ENCODE measurements at regions not wholly inside any gene's neighbourhood (a gene's known extent, or its start where the extent isn't known, plus 50 kb on each side); places are given as distances from the start of the nearest gene placed in this dataset.

GRCh38 chr1:42017730-42018129 lies 99.0 kb upstream of the HIVEP3 start:
- Mint-ChIP-seq H3K4me3 (no peak overlapping the region), H3K27me3 (peaks cover 0 to 3% (median 0%) of the 10 kb centered on the region in 5 donors), H3K36me3 (peaks cover 0 to 13% (median 6%) of the 10 kb centered on the region in 5 donors), H3K27ac (no peak overlapping the region), H3K4me1 (peaks cover 19 to 33% (median 27%) of the 10 kb centered on the region in 7 donors), H3K9me3 (peaks cover 0 to 5% (median 0%) of the 10 kb centered on the region in 11 donors)
- Histone ChIP-seq H3K4me3 (ENCODE audit: low read length) (no peak overlapping the region), H3K27me3 (ENCODE audit: control insufficient read depth in 2 of 2, insufficient read depth in 2 of 2, low read length in 2 of 2) (no peaks in the 10 kb centered on the region), H3K36me3 (ENCODE audit: control insufficient read depth in 2 of 3, insufficient read depth in 3 of 3, low read length in 3 of 3) (no peaks in the 10 kb centered on the region), H3K9me3 (ENCODE audit: control insufficient read depth in 2 of 3, low read length in 3 of 3) (no peaks in the 10 kb centered on the region), H3K27ac (ENCODE audit: low read depth, low read length) (no peak overlapping the region), H3K4me1 (ENCODE audit: control insufficient read depth in 2 of 2, insufficient read depth in 2 of 2, low read length in 2 of 2) (peaks cover 0 to 10% of the 10 kb centered on the region in 2 donors)
- no peak for DNase-seq
- no peak for ATAC-seq
- intact Hi-C loops (cut with micrococcal nuclease), result no loop called here
- CTCF ChIA-PET, result no interaction called here
- POLR2A ChIA-PET, result interaction anchor here (0.7 kb wide), 1 partner anchor 81 kb away, joined by 3 read pairs; no protein-coding TSS in a partner anchor

GRCh38 chr1:42017259-42017658 lies 98.5 kb upstream of the HIVEP3 start:
- ChIA-PET POLR2A (interaction anchor here (0.7 kb wide), 1 partner anchor 80 kb away, joined by 3 read pairs; no protein-coding TSS in a partner anchor), CTCF (no interaction called here)
- H3K9me3 Mint-ChIP-seq, result peaks cover 0 to 5% (median 0%) of the 10 kb centered on the region in 11 donors
- ATAC-seq (no peak), DNase-seq (no peak)
- H3K27me3 Mint-ChIP-seq, result peaks cover 0 to 2% (median 0%) of the 10 kb centered on the region in 5 donors
- H3K27ac ChIP-seq (ENCODE audit: low read depth, low read length), result no peak overlapping the region
- H3K4me1 Mint-ChIP-seq, result peaks cover 19 to 34% (median 27%) of the 10 kb centered on the region in 7 donors
- no peaks in the 10 kb centered on the region for H3K36me3 ChIP-seq (ENCODE audit: control insufficient read depth in 2 of 3, insufficient read depth in 3 of 3, low read length in 3 of 3)
- no peaks in the 10 kb centered on the region for H3K9me3 ChIP-seq (ENCODE audit: control insufficient read depth in 2 of 3, low read length in 3 of 3)
- intact Hi-C loops (cut with micrococcal nuclease), result no loop called here
- no peak overlapping the region for H3K4me3 ChIP-seq (ENCODE audit: low read length)
- H3K4me3 Mint-ChIP-seq, result no peak overlapping the region
- H3K36me3 Mint-ChIP-seq, result peaks cover 0 to 13% (median 6%) of the 10 kb centered on the region in 5 donors
- peaks cover 0 to 10% of the 10 kb centered on the region in 2 donors for H3K4me1 ChIP-seq (ENCODE audit: control insufficient read depth in 2 of 2, insufficient read depth in 2 of 2, low read length in 2 of 2)
- H3K27me3 ChIP-seq (ENCODE audit: control insufficient read depth in 2 of 2, insufficient read depth in 2 of 2, low read length in 2 of 2), result no peaks in the 10 kb centered on the region
- H3K27ac Mint-ChIP-seq, result no peak overlapping the region

GRCh38 chr1:42014823-42015222 lies 96.1 kb upstream of the HIVEP3 start:
- peaks cover 19 to 52% (median 37%) of the 10 kb centered on the region in 7 donors for H3K4me1 Mint-ChIP-seq
- no peak overlapping the region for H3K27ac ChIP-seq (ENCODE audit: low read depth, low read length)
- no peak overlapping the region for H3K4me3 ChIP-seq (ENCODE audit: low read length)
- no peaks in the 10 kb centered on the region for H3K27me3 Mint-ChIP-seq
- CTCF ChIA-PET, result no interaction called here
- H3K27ac Mint-ChIP-seq, result no peak overlapping the region
- H3K9me3 ChIP-seq (ENCODE audit: control insufficient read depth in 2 of 3, low read length in 3 of 3), result no peaks in the 10 kb centered on the region
- POLR2A ChIA-PET, result interaction anchor here (0.6 to 2.8 kb wide), 2 partner anchors 95 to 98 kb away, joined by 3 to 12 read pairs; partner anchors contain the start of gene HIVEP3
- peak overlapping the region in 5 of 10 donors; percentile 12 to 81 (median 75) for H3K4me3 Mint-ChIP-seq
- no peaks in the 10 kb centered on the region for H3K27me3 ChIP-seq (ENCODE audit: control insufficient read depth in 2 of 2, insufficient read depth in 2 of 2, low read length in 2 of 2)
- peaks cover 0 to 10% of the 10 kb centered on the region in 2 donors for H3K4me1 ChIP-seq (ENCODE audit: control insufficient read depth in 2 of 2, insufficient read depth in 2 of 2, low read length in 2 of 2)
- no peaks in the 10 kb centered on the region for H3K36me3 ChIP-seq (ENCODE audit: control insufficient read depth in 2 of 3, insufficient read depth in 3 of 3, low read length in 3 of 3)
- ATAC-seq (no peak), DNase-seq (no peak)
- intact Hi-C loops (cut with micrococcal nuclease), result no loop called here
- peaks cover 0 to 16% (median 3%) of the 10 kb centered on the region in 5 donors for H3K36me3 Mint-ChIP-seq
- H3K9me3 Mint-ChIP-seq, result peaks cover 0 to 2% (median 0%) of the 10 kb centered on the region in 11 donors

DNA sequence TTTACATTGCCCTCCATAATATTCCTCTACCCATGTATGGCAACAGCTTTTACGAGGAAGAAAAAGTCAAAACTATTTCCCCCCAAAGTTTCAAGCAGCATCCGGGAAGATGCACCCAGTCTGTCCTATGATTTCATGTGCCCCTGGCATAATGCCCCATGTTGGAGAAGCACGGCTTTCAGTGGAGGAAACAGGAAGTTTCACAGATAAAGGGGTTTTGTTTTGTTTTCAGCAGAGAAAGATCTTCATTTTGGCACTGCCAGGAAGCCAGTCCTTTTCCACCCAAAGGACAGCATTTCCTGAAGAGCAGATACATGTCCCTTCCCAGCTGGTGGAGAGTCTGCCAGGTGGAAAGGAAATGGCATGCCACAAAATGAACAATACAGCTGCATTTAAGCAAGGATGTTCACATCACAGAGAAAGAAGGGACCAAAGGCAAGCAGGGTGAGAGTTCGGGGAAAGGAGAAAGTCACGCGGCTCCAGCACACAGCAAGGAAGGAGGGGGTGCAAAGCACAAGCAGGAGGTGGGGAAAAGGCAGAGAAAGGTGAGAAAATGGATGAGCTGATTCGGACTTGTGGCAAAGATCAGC lies 95.3 kb upstream of the HIVEP3 start:
- no peaks in the 10 kb centered on the region for H3K36me3 ChIP-seq (ENCODE audit: control insufficient read depth in 2 of 3, insufficient read depth in 3 of 3, low read length in 3 of 3)
- no peak overlapping the region for H3K27ac ChIP-seq (ENCODE audit: low read depth, low read length)
- Mint-ChIP-seq H3K4me3 (peak overlapping the region; percentile 40 to 83 (median 74)), H3K9me3 (peaks cover 0 to 2% (median 0%) of the 10 kb centered on the region in 11 donors), H3K4me1 (peaks cover 26 to 59% (median 46%) of the 10 kb centered on the region in 7 donors), H3K27me3 (no peaks in the 10 kb centered on the region), H3K36me3 (peaks cover 0 to 16% (median 3%) of the 10 kb centered on the region in 5 donors), H3K27ac (peak overlapping the region in 8 of 9 donors; percentile 18 to 89 (median 66))
- POLR2A ChIA-PET, result interaction anchor here (0.6 to 2.8 kb wide), 3 partner anchors 39 to 97 kb away, joined by 3 to 12 read pairs (median 3); partner anchors contain the start of gene HIVEP3
- CTCF ChIA-PET, result no interaction called here
- intact Hi-C loops (cut with micrococcal nuclease), result no loop called here
- no peaks in the 10 kb centered on the region for H3K9me3 ChIP-seq (ENCODE audit: control insufficient read depth in 2 of 3, low read length in 3 of 3)
- H3K27me3 ChIP-seq (ENCODE audit: control insufficient read depth in 2 of 2, insufficient read depth in 2 of 2, low read length in 2 of 2), result no peaks in the 10 kb centered on the region
- ATAC-seq (no peak), DNase-seq (peak in 1 of 9 donors; percentile 1)
- peaks cover 0 to 10% of the 10 kb centered on the region in 2 donors for H3K4me1 ChIP-seq (ENCODE audit: control insufficient read depth in 2 of 2, insufficient read depth in 2 of 2, low read length in 2 of 2)
- H3K4me3 ChIP-seq (ENCODE audit: low read length), result no peak overlapping the region

DNA sequence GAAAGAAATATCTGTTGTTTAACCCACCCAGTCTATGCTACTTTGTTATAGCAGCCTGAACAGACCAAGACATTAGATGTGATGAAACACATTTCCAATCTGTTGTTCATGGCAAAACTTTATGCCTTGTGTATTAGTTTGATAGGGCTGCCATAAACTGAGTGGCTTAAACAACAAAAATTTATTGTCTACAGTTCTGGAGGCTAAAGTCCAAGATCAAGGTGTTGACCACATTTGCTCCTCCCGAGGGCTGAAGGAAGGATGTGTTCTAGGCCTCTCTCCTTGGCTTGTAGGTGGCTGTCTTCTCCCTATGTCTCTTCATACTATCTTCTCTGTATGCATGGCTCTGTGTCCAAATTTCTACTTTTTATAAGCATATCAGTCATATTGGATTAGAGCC lies 94.1 kb upstream of the HIVEP3 start:
- H3K4me1 Mint-ChIP-seq, result peaks cover 28 to 65% (median 46%) of the 10 kb centered on the region in 7 donors
- Histone ChIP-seq H3K27ac (ENCODE audit: low read depth, low read length) (no peak overlapping the region), H3K4me3 (ENCODE audit: low read length) (no peak overlapping the region), H3K4me1 (ENCODE audit: control insufficient read depth in 2 of 2, insufficient read depth in 2 of 2, low read length in 2 of 2) (peaks cover 0 to 10% of the 10 kb centered on the region in 2 donors), H3K36me3 (ENCODE audit: control insufficient read depth in 2 of 3, insufficient read depth in 3 of 3, low read length in 3 of 3) (no peaks in the 10 kb centered on the region), H3K9me3 (ENCODE audit: control insufficient read depth in 2 of 3, low read length in 3 of 3) (no peaks in the 10 kb centered on the region), H3K27me3 (ENCODE audit: control insufficient read depth in 2 of 2, insufficient read depth in 2 of 2, low read length in 2 of 2) (no peaks in the 10 kb centered on the region)
- DNase-seq (no peak), ATAC-seq (no peak)
- no peaks in the 10 kb centered on the region for H3K9me3 Mint-ChIP-seq
- POLR2A ChIA-PET, result no interaction called here
- no peak overlapping the region for H3K4me3 Mint-ChIP-seq
- no peaks in the 10 kb centered on the region for H3K27me3 Mint-ChIP-seq
- CTCF ChIA-PET, result no interaction called here
- H3K27ac Mint-ChIP-seq, result peak overlapping the region in 1 of 9 donors; percentile 61
- H3K36me3 Mint-ChIP-seq, result peaks cover 0 to 10% (median 0%) of the 10 kb centered on the region in 5 donors
- intact Hi-C loops (cut with micrococcal nuclease), result no loop called here

DNA sequence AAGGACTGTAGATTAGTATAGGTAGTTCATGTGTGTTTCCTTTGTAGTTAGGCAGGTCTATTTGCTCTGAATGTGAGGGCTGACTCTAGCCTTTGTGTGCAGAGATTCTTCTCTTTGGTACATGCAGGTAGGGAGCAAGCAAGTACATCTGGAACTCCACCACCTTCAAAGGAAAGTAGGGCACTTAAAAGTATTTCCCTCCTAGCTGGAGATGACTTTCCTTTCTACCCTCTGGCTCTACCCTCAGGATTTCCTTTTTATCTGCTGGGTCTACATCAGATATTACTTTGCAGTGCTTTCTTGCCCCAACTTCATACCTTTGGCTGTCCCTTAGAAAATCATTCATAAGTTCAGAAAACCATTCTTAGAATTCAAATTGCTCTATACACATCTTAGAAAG lies 91.7 kb upstream of the HIVEP3 start:
- POLR2A ChIA-PET, result interaction anchor here (1.4 kb wide), 1 partner anchor 9 kb away, joined by 3 read pairs; no protein-coding TSS in a partner anchor
- intact Hi-C loops (cut with micrococcal nuclease), result no loop called here
- H3K27me3 ChIP-seq (ENCODE audit: control insufficient read depth in 2 of 2, insufficient read depth in 2 of 2, low read length in 2 of 2), result no peaks in the 10 kb centered on the region
- no peaks in the 10 kb centered on the region for H3K27me3 Mint-ChIP-seq
- no peaks in the 10 kb centered on the region for H3K36me3 ChIP-seq (ENCODE audit: control insufficient read depth in 2 of 3, insufficient read depth in 3 of 3, low read length in 3 of 3)
- no peak overlapping the region for H3K27ac ChIP-seq (ENCODE audit: low read depth, low read length)
- H3K27ac Mint-ChIP-seq, result peak overlapping the region in 2 of 9 donors; percentile 12 to 76
- H3K4me3 ChIP-seq (ENCODE audit: low read length), result no peak overlapping the region
- no peaks in the 10 kb centered on the region for H3K9me3 Mint-ChIP-seq
- peaks cover 0 to 10% of the 10 kb centered on the region in 2 donors for H3K4me1 ChIP-seq (ENCODE audit: control insufficient read depth in 2 of 2, insufficient read depth in 2 of 2, low read length in 2 of 2)
- CTCF ChIA-PET, result no interaction called here
- H3K4me3 Mint-ChIP-seq, result no peak overlapping the region
- H3K9me3 ChIP-seq (ENCODE audit: control insufficient read depth in 2 of 3, low read length in 3 of 3), result no peaks in the 10 kb centered on the region
- ATAC-seq (no peak), DNase-seq (no peak)
- peaks cover 25 to 61% (median 42%) of the 10 kb centered on the region in 7 donors for H3K4me1 Mint-ChIP-seq
- peaks cover 0 to 10% (median 0%) of the 10 kb centered on the region in 5 donors for H3K36me3 Mint-ChIP-seq

Measured in naive thymus-derived CD4-positive, alpha-beta T cell (primary cell).